H9 (cell line): ENCODE measurements at regions not wholly inside any gene's neighbourhood (a gene's known extent, or its start where the extent isn't known, plus 50 kb on each side); places are given as distances from the start of the nearest gene placed in this dataset.

Experiments used
- DNase-seq: peaks from one replicate; pipeline ENCODE4 v3.0.0-alpha.2; 2017
- H2AFZ ChIP-seq: one replicate; pipeline ENCODE4 v1.6.1; 2013; ENCODE audit warnings: mild to moderate bottlenecking, low read length, control low read depth, moderate library complexity
- H2AK5ac ChIP-seq: 2 replicates; pipeline ENCODE4 v1.6.1; 2013; ENCODE audit warnings: low read length, control low read depth, mixed read lengths; ENCODE audit not compliant: insufficient read length
- H2BK120ac ChIP-seq: one replicate; pipeline ENCODE4 v1.6.1; 2013; ENCODE audit warnings: low read depth, mild to moderate bottlenecking, low read length, control low read depth, inconsistent platforms; ENCODE audit not compliant: poor library complexity, severe bottlenecking
- H2BK12ac ChIP-seq: 2 replicates; pipeline ENCODE4 v1.6.1; 2013; ENCODE audit warnings: low read length, control low read depth, mixed read lengths, low read depth; ENCODE audit not compliant: insufficient read length
- H2BK15ac ChIP-seq: 2 replicates; pipeline ENCODE4 v1.6.1; 2013; ENCODE audit warnings: low read depth, low read length, control low read depth
- H2BK20ac ChIP-seq: one replicate; pipeline ENCODE4 v1.6.1; 2013; ENCODE audit warnings: low read depth, mild to moderate bottlenecking, low read length, control low read depth, inconsistent platforms; ENCODE audit not compliant: poor library complexity, severe bottlenecking
- H2BK5ac ChIP-seq: 2 replicates; pipeline ENCODE4 v1.6.1; 2013; ENCODE audit warnings: low read length, control low read depth, mixed read lengths; ENCODE audit not compliant: insufficient read length
- H3K14ac ChIP-seq: 2 replicates; pipeline ENCODE4 v1.6.1; 2013; ENCODE audit warnings: low read length, control low read depth; ENCODE audit not compliant: insufficient read depth
- H3K18ac ChIP-seq: 2 replicates; pipeline ENCODE4 v1.6.1; 2013; ENCODE audit warnings: low read depth, mild to moderate bottlenecking, mixed read lengths, low read length, control low read depth; ENCODE audit not compliant: insufficient read length
- H3K23ac ChIP-seq: 2 replicates; pipeline ENCODE4 v1.6.1; 2013; ENCODE audit warnings: low read length, control low read depth, mixed read lengths, low read depth; ENCODE audit not compliant: insufficient read length
- H3K23me2 ChIP-seq: 2 replicates; pipeline ENCODE4 v1.6.1; 2013; ENCODE audit warnings: low read depth, mild to moderate bottlenecking, mixed read lengths, low read length, control low read depth; ENCODE audit not compliant: insufficient read length, poor library complexity, severe bottlenecking
- H3K27ac ChIP-seq: 2 replicates; pipeline ENCODE4 v1.5.1; 2013; ENCODE audit warnings: low read length, control low read depth, mixed read lengths, low read depth; ENCODE audit not compliant: insufficient read length
- H3K27me3 ChIP-seq: 2 replicates; pipeline ENCODE4 v1.6.1; 2013; ENCODE audit warnings: low read length, control low read depth, inconsistent platforms; ENCODE audit not compliant: insufficient read depth
- H3K4ac ChIP-seq: 2 replicates; pipeline ENCODE4 v1.6.1; 2013; ENCODE audit warnings: low read depth, mild to moderate bottlenecking, control low read depth, inconsistent platforms, low read length, moderate library complexity
- H3K4me1 ChIP-seq: 2 replicates; pipeline ENCODE4 v1.6.1; 2013; ENCODE audit warnings: low read length, control low read depth, inconsistent platforms; ENCODE audit not compliant: insufficient read depth
- H3K4me2 ChIP-seq: 2 replicates; pipeline ENCODE4 v1.6.1; 2013; ENCODE audit warnings: low read length, control low read depth, mixed read lengths; ENCODE audit not compliant: insufficient read length, insufficient read depth
- H3K56ac ChIP-seq: 2 replicates; pipeline ENCODE4 v1.6.1; 2013; ENCODE audit warnings: low read depth, mild to moderate bottlenecking, mixed read lengths, low read length, control low read depth; ENCODE audit not compliant: insufficient read length
- H3K79me1 ChIP-seq: 2 replicates; pipeline ENCODE4 v1.6.1; 2013; ENCODE audit warnings: low read depth, mild to moderate bottlenecking, moderate library complexity, low read length, control low read depth, inconsistent platforms; ENCODE audit not compliant: insufficient read depth, poor library complexity, severe bottlenecking
- H3K79me2 ChIP-seq: 2 replicates; pipeline ENCODE4 v1.6.1; 2013; ENCODE audit warnings: low read length, control low read depth, inconsistent platforms; ENCODE audit not compliant: insufficient read depth
- H3K9ac ChIP-seq: 2 replicates; pipeline ENCODE4 v1.6.1; 2013; ENCODE audit warnings: low read length, control low read depth, mixed read lengths; ENCODE audit not compliant: insufficient read length; ENCODE audit errors: extremely low read depth
- H3K9me3 ChIP-seq: one replicate; pipeline ENCODE4 v1.6.1; 2013; ENCODE audit warnings: low read depth, low read length, inconsistent platforms; ENCODE audit not compliant: control insufficient read depth
- H3T11ph ChIP-seq: one replicate; pipeline ENCODE4 v1.6.1; 2013; ENCODE audit warnings: mild to moderate bottlenecking, low read length, control low read depth, inconsistent platforms
- H4K20me1 ChIP-seq: one replicate; pipeline ENCODE4 v1.6.1; 2013; ENCODE audit not compliant: control insufficient read depth, insufficient read length, insufficient read depth
- H4K5ac ChIP-seq: 2 replicates; pipeline ENCODE4 v1.6.1; 2013; ENCODE audit warnings: low read depth, mild to moderate bottlenecking, mixed read lengths, low read length, control low read depth; ENCODE audit not compliant: insufficient read length
- H4K8ac ChIP-seq: replicated peaks from 2 replicates; pipeline ENCODE4 v1.6.1; 2013; ENCODE audit warnings: low read length, control low read depth, mixed read lengths, low read depth; ENCODE audit not compliant: insufficient read length
- H4K91ac ChIP-seq: 2 replicates; pipeline ENCODE4 v1.6.1; 2013; ENCODE audit warnings: low read depth, mild to moderate bottlenecking, moderate library complexity, mixed read lengths, low read length, control low read depth; ENCODE audit not compliant: insufficient read length
- H3K27ac Mint-ChIP-seq, 3 experiments: 2 replicates in 2 of 3; 3 replicates in 1 of 3; pipeline ENCODE4 v1.8.0; 2020 to 2021; ENCODE audit warnings: mixed read lengths in 3 of 3, mild to moderate bottlenecking in 1 of 3, moderate library complexity in 1 of 3
- H3K27me3 Mint-ChIP-seq: 2 replicates; pipeline ENCODE4 v1.8.0; 2021; ENCODE audit warnings: low read depth, mild to moderate bottlenecking, moderate library complexity, mixed read lengths
- H3K36me3 Mint-ChIP-seq, 3 experiments: 2 replicates in 2 of 3; 3 replicates in 1 of 3; pipeline ENCODE4 v1.8.0; 2020 to 2021; ENCODE audit warnings: low read depth in 3 of 3, mixed read lengths in 3 of 3; ENCODE audit not compliant: insufficient read depth in 1 of 3
- H3K4me1 Mint-ChIP-seq, 2 experiments: 2 replicates each; pipeline ENCODE4 v1.8.0; 2020; ENCODE audit warnings: mixed read lengths in 2 of 2
- H3K4me3 Mint-ChIP-seq, 2 experiments: 2 replicates in 1 of 2; 3 replicates in 1 of 2; pipeline ENCODE4 v1.8.0; 2020 to 2021; ENCODE audit warnings: mild to moderate bottlenecking in 2 of 2, mixed read lengths in 2 of 2, moderate library complexity in 1 of 2
- H3K9me3 Mint-ChIP-seq, 2 experiments: 2 replicates in 1 of 2; 3 replicates in 1 of 2; pipeline ENCODE4 v1.8.0; 2020; ENCODE audit warnings: mild to moderate bottlenecking in 2 of 2, mixed read lengths in 2 of 2, moderate library complexity in 1 of 2
- WGBS: extraction: QIAGEN DNeasy Blood & Tissue Kit; methylation state at CpG from one replicate; pipeline ENCODE4 v1.1.7; 2013; ENCODE audit warnings: missing lambda C conversion rate, low lambda C conversion rate, mixed read lengths; ENCODE audit not compliant: insufficient read length; ENCODE audit errors: extremely low coverage; 5-methylcytosine and 5-hydroxymethylcytosine counted together
- TF ChIP-seq, protein P1 (sequence below): fragments of 200-600 bp; sonication (generic); conservative IDR thresholded peaks from 3 replicates; pipeline ENCODE4 v1.8.0; 2021; ENCODE audit warnings: antibody characterized with exemption, mild to moderate bottlenecking

DNA sequence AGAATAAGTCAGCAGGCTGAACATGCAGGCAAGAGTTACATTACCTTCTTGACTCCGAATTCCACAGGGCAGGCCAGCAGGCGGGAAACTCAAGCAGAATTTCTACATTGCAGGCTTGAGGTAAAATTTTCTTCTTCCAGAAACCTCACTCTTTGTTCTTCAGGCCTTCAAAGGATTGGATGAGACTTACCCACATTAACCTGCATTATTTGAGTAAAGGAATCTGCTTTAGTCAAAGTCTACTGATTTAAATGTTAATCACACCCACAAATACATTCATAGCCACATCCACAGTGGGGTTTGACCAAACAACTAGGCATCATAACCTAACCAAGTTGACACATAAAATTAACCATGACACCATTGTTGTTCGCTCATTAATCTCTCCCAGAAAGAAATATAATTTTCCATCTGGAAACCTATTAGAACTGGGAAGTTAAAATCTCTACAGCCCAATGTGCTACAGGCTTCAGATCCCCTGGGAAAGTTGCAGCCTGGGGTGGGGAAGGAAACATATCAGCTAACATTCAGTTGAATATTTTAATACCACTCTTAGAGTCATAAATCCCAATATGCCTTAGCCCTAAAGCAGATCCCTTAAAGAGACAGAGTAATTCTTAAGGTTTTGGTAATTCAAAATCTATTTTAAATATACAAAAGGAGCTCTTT is 468.2 kb upstream of the TNP1 start:
- no CpG with 5 or more reads among the region's 3 CpGs for WGBS
- H4K20me1 ChIP-seq: no peaks in the 10 kb centered on the region
- H4K91ac ChIP-seq: no peak overlapping the region
- H2BK12ac ChIP-seq: no peak overlapping the region
- H3K23me2 ChIP-seq: no peaks in the 10 kb centered on the region
- H2AK5ac ChIP-seq: no peak overlapping the region
- no peaks in the 10 kb centered on the region; a peak in 1 of 5 replicates for H3K9me3 Mint-ChIP-seq
- no peak overlapping the region for H3K23ac ChIP-seq
- H3T11ph ChIP-seq: no peak overlapping the region
- H4K5ac ChIP-seq: no peak overlapping the region
- H2BK120ac ChIP-seq: no peak overlapping the region
- H3K36me3 Mint-ChIP-seq: no peaks in the 10 kb centered on the region; a peak in 2 of 7 replicates
- H3K27ac ChIP-seq: no peak overlapping the region
- H3K27me3 Mint-ChIP-seq: no peaks in the 10 kb centered on the region; the same call in 1 of the 2 replicates
- no peaks in the 10 kb centered on the region for H3K79me2 ChIP-seq
- no peaks in the 10 kb centered on the region for H3K79me1 ChIP-seq
- DNase-seq: no peak
- no peak overlapping the region for H3K27ac Mint-ChIP-seq
- no peak overlapping the region for H3K56ac ChIP-seq
- no peaks in the 10 kb centered on the region for H3K27me3 ChIP-seq
- H3K4me1 ChIP-seq: peaks cover 6% of the 10 kb centered on the region; the same call in 1 of the 2 replicates
- no peak overlapping the region for H3K4me3 Mint-ChIP-seq
- no peaks in the 10 kb centered on the region for H3K9me3 ChIP-seq
- H2BK5ac ChIP-seq: no peak overlapping the region
- H3K14ac ChIP-seq: no peak overlapping the region
- H3K18ac ChIP-seq: no peak overlapping the region
- H3K4me1 Mint-ChIP-seq: peaks cover 28 to 31% of the 10 kb centered on the region in 2 experiments
- H4K8ac ChIP-seq: no peak overlapping the region
- no peak overlapping the region for H3K4me2 ChIP-seq
- no peak overlapping the region for H2BK20ac ChIP-seq
- H3K4ac ChIP-seq: no peak overlapping the region
- H2AFZ ChIP-seq: no peak overlapping the region
- no peak overlapping the region for H2BK15ac ChIP-seq
- H3K9ac ChIP-seq: no peak overlapping the region
- TF ChIP-seq, protein P1, sequence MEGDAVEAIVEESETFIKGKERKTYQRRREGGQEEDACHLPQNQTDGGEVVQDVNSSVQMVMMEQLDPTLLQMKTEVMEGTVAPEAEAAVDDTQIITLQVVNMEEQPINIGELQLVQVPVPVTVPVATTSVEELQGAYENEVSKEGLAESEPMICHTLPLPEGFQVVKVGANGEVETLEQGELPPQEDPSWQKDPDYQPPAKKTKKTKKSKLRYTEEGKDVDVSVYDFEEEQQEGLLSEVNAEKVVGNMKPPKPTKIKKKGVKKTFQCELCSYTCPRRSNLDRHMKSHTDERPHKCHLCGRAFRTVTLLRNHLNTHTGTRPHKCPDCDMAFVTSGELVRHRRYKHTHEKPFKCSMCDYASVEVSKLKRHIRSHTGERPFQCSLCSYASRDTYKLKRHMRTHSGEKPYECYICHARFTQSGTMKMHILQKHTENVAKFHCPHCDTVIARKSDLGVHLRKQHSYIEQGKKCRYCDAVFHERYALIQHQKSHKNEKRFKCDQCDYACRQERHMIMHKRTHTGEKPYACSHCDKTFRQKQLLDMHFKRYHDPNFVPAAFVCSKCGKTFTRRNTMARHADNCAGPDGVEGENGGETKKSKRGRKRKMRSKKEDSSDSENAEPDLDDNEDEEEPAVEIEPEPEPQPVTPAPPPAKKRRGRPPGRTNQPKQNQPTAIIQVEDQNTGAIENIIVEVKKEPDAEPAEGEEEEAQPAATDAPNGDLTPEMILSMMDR: no peak
